Tibial nerve (tissue), 4 donors: ENCODE measurements at regions not wholly inside any gene's neighbourhood (a gene's known extent, or its start where the extent isn't known, plus 50 kb on each side); places are given as distances from the start of the nearest gene placed in this dataset.

ENCODE experiments used
- DNase-seq, 2 donors: peaks; one replicate each; pipeline ENCODE4 v3.0.0-alpha.2; 2019; ENCODE audit warnings: low spot score in 2 of 2
- H3K27ac ChIP-seq, 4 donors: fragments of 200-600 bp; sonication (generic) in 3 of 4; one replicate each; pipeline ENCODE4 v1.5.1; 2017 to 2019; ENCODE audit warnings: mild to moderate bottlenecking in 1 of 4
- H3K27me3 ChIP-seq, 2 donors: fragments of 200-600 bp; sonication (generic) in 1 of 2; one replicate each; pipeline versions ENCODE4 v1.5.1 to v1.6.0; 2017 to 2019
- H3K36me3 ChIP-seq, 3 donors: fragments of 200-600 bp; sonication (generic); one replicate each; pipeline ENCODE4 v1.5.1; 2018 to 2019
- H3K4me1 ChIP-seq, 4 donors: fragments of 200-600 bp; sonication (generic) in 3 of 4; one replicate each; pipeline ENCODE4 v1.5.1; 2017 to 2019
- H3K4me3 ChIP-seq, 4 donors: fragments of 200-600 bp; sonication (generic) in 3 of 4; one replicate each; pipeline ENCODE4 v1.5.1; 2017 to 2019; ENCODE audit warnings: mild to moderate bottlenecking in 1 of 4, moderate library complexity in 1 of 4
- H3K9me3 ChIP-seq, 4 donors: fragments of 200-600 bp; sonication (generic) in 3 of 4; one replicate each; pipeline ENCODE4 v1.5.1; 2017 to 2019
- EP300 ChIP-seq, 2 donors: sonication (generic); formaldehyde crosslinking; IDR thresholded peaks; one replicate each; pipeline ENCODE4 v1.6.1; 2017; ENCODE audit warnings: antibody characterized with exemption in 2 of 2, mild to moderate bottlenecking in 1 of 2
- POLR2A ChIP-seq, 2 donors: fragments of 450-650 bp; IDR thresholded peaks; one replicate each; pipeline ENCODE4 v1.6.1; 2017; ENCODE audit warnings: antibody characterized with exemption in 2 of 2, mild to moderate bottlenecking in 2 of 2, moderate library complexity in 2 of 2
- WGBS, 2 donors: methylation state at CpG; one replicate each; pipeline ENCODE4 v1.1.5; 2018; 5-methylcytosine and 5-hydroxymethylcytosine counted together
- TF ChIP-seq, protein P1 (sequence below), 5 experiments: fragments of 200-600 bp in 3 of 5; fragments of 450-650 bp in 2 of 5; sonication (generic) in 3 of 5; IDR thresholded peaks; one replicate each; pipeline ENCODE4 v1.5.1; 2016 to 2019; ENCODE audit warnings: antibody characterized with exemption in 5 of 5, mild to moderate bottlenecking in 3 of 5, moderate library complexity in 2 of 5

DNA sequence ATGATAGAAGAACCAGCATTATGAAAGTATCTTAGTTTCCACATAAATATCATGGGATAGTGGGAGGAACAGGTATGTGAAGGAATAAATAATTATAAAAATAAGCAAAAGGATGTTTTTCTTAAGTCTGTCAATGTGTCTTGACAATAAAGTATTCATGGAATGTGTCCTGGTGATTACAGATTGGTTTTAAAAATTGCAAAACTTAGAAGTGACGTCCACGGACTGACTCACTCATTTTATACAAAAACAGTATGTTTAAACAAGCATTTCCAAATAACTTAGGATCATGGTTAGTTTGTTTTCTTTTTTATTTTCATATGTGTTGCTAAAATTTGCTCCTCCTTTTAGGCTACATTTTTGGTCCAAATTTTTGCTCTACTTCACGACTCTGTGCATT is 687.0 kb upstream of the NECTIN3 start:
- Histone ChIP-seq H3K36me3 (no peaks in the 10 kb centered on the region), H3K9me3 (no peaks in the 10 kb centered on the region)

DNA sequence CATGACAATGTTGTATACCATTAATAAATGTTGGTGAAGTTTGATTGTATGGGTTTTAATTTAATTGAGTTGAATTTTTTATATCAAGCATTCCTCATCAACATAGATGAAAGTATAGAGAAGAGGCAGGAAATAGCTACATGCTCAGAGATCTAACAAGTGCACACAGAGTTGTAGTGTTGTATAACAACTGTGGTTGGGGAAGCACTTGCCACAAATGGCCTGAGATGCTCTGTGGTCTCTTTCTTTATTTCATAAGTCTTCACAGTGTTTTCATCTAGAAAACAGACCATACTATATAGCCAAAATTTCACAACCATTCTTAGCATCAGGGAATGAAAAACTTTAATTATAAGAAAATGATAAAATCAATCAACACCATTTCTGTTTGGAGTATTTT is 682.6 kb upstream of the NECTIN3 start:
- DNase-seq: no peak
- Histone ChIP-seq H3K27me3 (no peaks in the 10 kb centered on the region), H3K36me3 (no peaks in the 10 kb centered on the region), H3K4me1 (no peaks in the 10 kb centered on the region), H3K27ac (no peak overlapping the region), H3K9me3 (no peaks in the 10 kb centered on the region), H3K4me3 (no peak overlapping the region)
- TF ChIP-seq, protein P1, sequence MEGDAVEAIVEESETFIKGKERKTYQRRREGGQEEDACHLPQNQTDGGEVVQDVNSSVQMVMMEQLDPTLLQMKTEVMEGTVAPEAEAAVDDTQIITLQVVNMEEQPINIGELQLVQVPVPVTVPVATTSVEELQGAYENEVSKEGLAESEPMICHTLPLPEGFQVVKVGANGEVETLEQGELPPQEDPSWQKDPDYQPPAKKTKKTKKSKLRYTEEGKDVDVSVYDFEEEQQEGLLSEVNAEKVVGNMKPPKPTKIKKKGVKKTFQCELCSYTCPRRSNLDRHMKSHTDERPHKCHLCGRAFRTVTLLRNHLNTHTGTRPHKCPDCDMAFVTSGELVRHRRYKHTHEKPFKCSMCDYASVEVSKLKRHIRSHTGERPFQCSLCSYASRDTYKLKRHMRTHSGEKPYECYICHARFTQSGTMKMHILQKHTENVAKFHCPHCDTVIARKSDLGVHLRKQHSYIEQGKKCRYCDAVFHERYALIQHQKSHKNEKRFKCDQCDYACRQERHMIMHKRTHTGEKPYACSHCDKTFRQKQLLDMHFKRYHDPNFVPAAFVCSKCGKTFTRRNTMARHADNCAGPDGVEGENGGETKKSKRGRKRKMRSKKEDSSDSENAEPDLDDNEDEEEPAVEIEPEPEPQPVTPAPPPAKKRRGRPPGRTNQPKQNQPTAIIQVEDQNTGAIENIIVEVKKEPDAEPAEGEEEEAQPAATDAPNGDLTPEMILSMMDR (IDR thresholded peaks at IDR 0.05): no peak
- TF ChIP-seq POLR2A (IDR thresholded peaks at IDR 0.05) (no peak), EP300 (IDR thresholded peaks at IDR 0.05) (no peak)

More for the DNA sequence above, 687.0 kb upstream of the NECTIN3 start:
- no peaks in the 10 kb centered on the region for H3K27me3 ChIP-seq
- no peak overlapping the region for H3K4me3 ChIP-seq
- H3K27ac ChIP-seq: no peak overlapping the region
- no peak for TF ChIP-seq POLR2A (IDR thresholded peaks at IDR 0.05)
- TF ChIP-seq, protein P1 (IDR thresholded peaks at IDR 0.05): no peak
- TF ChIP-seq EP300 (IDR thresholded peaks at IDR 0.05): no peak
- no peak for DNase-seq
- no peaks in the 10 kb centered on the region for H3K4me1 ChIP-seq
- WGBS, 2 donors: 79 to 81% methylated on average over 3 of the region's 3 CpGs

DNA sequence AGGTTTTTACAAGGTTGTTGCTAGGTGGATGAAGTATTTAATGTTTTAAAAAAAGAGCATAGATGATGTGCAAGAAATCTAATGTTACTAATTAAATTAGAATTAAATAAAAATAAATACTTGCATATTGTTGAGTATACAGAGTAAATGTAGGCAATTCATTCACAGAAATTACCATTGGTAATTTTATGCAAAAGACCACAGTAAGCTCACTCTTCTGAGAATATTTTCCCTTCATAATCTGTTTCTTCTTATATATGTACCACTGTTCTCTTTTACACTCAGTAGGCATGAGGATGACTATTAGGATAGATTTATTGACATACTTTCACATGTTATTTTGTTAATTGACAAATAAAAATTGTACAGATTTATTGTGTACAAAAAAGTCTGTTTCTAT is 681.2 kb upstream of the NECTIN3 start:
- TF ChIP-seq EP300 (IDR thresholded peaks at IDR 0.05): no peak
- TF ChIP-seq, protein P1 (IDR thresholded peaks at IDR 0.05): no peak
- no peak for TF ChIP-seq POLR2A (IDR thresholded peaks at IDR 0.05)
- no peak for DNase-seq
- no peak overlapping the region for H3K4me3 ChIP-seq

DNA sequence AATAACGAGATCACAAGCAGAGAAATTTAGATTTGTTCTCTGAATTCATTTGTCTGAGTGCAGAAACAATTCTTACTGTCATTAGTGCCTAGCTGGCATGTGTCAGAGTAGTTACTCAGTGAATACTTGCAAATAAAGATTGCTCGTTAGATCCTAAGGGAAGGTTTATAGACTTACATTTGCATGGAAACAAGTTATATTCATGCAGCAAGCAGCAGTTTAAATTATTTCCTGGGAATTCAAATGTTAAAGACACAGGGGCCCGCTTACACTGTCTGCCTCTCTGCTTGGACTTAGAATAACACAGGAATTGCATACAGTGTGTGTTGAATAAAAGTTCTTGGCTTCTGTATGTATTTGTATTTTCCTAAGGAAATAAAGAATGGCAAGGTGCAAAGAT is 680.6 kb upstream of the NECTIN3 start:
- Histone ChIP-seq H3K27ac (no peak overlapping the region), H3K27me3 (no peaks in the 10 kb centered on the region), H3K9me3 (no peaks in the 10 kb centered on the region), H3K4me1 (no peaks in the 10 kb centered on the region), H3K36me3 (no peaks in the 10 kb centered on the region), H3K4me3 (no peak overlapping the region)
- WGBS, 2 donors: 35 to 56% methylated on average over 3 of the region's 3 CpGs
- TF ChIP-seq POLR2A (IDR thresholded peaks at IDR 0.05) (no peak), EP300 (IDR thresholded peaks at IDR 0.05) (no peak)
- TF ChIP-seq, protein P1 (IDR thresholded peaks at IDR 0.05): no peak
- DNase-seq: no peak

More for the DNA sequence above, 681.2 kb upstream of the NECTIN3 start:
- Histone ChIP-seq H3K9me3 (no peaks in the 10 kb centered on the region), H3K27ac (no peak overlapping the region), H3K27me3 (no peaks in the 10 kb centered on the region), H3K4me1 (no peaks in the 10 kb centered on the region), H3K36me3 (no peaks in the 10 kb centered on the region)

DNA sequence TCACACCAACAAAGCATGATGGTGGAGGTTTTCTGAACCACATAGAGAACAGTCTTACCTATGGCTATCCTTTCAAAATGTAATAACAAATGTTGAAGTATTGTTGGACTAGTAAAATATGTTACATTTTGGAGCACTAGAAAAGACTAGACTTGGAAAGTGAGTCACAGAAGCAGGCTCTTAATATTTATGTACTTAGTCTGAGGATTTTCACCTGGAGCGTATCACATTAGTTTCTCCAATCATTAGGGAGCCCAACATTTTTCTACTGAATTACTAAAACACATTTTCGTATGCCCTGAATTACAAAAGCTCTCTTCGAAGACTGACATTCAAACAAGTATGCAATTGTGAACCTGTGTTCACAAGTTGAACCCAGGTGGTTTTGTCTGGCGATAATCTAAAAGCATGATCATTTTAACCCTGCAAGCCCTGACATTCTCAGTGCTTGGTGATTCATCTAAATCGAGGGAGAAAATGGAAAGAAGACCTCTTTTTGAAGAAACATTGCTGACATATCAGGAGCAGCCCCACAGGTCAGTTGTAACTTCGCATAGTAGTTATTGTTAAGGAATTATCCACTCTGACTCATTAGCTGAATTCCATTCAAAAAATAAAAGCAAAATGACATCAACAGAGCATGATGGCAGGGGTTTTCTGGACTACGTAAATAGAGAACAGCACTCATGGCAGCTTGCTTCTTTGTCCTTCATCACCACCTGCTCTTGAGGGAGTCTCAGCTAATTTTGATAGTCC is 679.8 kb upstream of the NECTIN3 start:
- TF ChIP-seq, protein P1 (IDR thresholded peaks at IDR 0.05): no peak
- TF ChIP-seq EP300 (IDR thresholded peaks at IDR 0.05) (no peak), POLR2A (IDR thresholded peaks at IDR 0.05) (no peak)
- Histone ChIP-seq H3K36me3 (no peaks in the 10 kb centered on the region), H3K4me1 (no peaks in the 10 kb centered on the region), H3K27me3 (no peaks in the 10 kb centered on the region), H3K4me3 (no peak overlapping the region), H3K27ac (no peak overlapping the region), H3K9me3 (no peaks in the 10 kb centered on the region)
- no peak for DNase-seq
- 66 to 70% methylated on average over 7 of the region's 7 CpGs for WGBS, 2 donors
